ENCODE measurements at regions not wholly inside any gene's neighbourhood (a gene's known extent, or its start where the extent isn't known, plus 50 kb on each side); places are given as distances from the start of the nearest gene placed in this dataset.
"Not testable (repeated sequence)": the region's sequence is repeated elsewhere in the genome, so short reads cannot be mapped to it uniquely, and the experiment has no call there.

DNA sequence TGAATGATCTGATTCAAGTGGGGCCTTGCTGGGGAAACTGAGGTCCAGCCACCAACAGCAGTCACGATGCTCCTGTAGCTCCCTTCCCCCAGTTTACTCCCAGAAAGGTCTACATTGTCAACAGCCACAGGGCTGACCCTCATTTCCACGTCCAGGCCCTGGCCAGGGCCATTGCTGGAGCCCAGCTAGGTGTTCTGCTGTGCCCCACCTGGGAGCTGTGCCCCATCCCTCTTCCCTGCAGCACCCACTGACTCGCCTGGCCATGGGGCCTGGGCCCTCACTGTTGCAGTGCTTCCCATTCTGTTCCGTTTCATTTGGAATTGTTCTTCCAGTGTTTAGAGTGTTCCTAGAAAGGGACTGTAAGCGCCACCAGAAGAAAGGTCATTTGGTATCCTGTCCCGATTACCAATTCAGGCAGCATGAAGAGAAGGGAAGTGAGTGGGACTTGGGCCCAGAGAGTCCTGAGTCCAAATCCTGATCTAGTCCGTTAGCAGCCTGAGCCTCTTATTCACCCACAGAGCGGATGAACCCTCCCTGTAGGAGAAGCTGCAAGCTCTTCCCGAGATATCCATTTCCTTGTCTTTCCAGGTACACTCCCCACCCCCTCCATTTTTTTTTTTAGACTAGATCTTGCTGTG is 73.1 kb upstream of the HPCAL1 start:
- DNase-seq, result no peak
- Histone ChIP-seq H3K4me3 (no peak overlapping the region), H3K36me3 (ENCODE audit: insufficient read depth in 1 of 2, low read depth in 1 of 2) (no peaks in the 10 kb centered on the region), H3K27ac (no peak overlapping the region), H3K27me3 (ENCODE audit: insufficient read depth in 3 of 3, low read length in 2 of 3) (peaks cover 0 to 2% (median 0%) of the 10 kb centered on the region in 3 donors), H3K9me3 (no peaks in the 10 kb centered on the region), H3K4me1 (no peaks in the 10 kb centered on the region)
- ATAC-seq, result peak in 1 of 4 donors; percentile 24
- WGBS, 3 donors, result 68 to 80% (median 76%) methylated on average over 9 of the region's 9 CpGs
- intact Hi-C loops (cut with DNase I), result no loop called here
- TF ChIP-seq, protein P1, sequence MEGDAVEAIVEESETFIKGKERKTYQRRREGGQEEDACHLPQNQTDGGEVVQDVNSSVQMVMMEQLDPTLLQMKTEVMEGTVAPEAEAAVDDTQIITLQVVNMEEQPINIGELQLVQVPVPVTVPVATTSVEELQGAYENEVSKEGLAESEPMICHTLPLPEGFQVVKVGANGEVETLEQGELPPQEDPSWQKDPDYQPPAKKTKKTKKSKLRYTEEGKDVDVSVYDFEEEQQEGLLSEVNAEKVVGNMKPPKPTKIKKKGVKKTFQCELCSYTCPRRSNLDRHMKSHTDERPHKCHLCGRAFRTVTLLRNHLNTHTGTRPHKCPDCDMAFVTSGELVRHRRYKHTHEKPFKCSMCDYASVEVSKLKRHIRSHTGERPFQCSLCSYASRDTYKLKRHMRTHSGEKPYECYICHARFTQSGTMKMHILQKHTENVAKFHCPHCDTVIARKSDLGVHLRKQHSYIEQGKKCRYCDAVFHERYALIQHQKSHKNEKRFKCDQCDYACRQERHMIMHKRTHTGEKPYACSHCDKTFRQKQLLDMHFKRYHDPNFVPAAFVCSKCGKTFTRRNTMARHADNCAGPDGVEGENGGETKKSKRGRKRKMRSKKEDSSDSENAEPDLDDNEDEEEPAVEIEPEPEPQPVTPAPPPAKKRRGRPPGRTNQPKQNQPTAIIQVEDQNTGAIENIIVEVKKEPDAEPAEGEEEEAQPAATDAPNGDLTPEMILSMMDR (IDR thresholded peaks at IDR 0.05), result no peak

DNA sequence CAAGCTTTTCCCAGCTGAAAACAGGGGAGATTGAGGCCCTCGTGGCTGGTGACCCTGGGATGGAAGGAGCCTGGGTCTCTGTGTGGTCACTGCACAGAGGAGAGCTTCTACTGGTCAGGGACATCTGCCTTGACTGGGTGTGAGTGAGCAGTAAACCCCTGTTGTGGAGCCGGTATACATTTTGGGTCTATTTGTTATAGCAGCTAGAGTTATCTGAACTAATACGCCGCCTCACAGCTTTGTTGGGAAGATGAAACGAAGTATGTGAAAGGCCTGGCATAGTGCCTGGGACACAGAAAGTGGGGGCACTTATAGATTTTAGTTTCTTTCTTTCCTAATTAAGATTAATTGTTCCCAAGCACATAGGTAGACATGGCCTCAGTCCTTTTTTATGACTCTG is 72.2 kb upstream of the HPCAL1 start:
- intact Hi-C loops (cut with DNase I), result no loop called here
- no peak overlapping the region for H3K4me3 ChIP-seq
- WGBS, 3 donors, result 89 to 96% (median 91%) methylated on average over 5 of the region's 5 CpGs
- H3K4me1 ChIP-seq, result no peaks in the 10 kb centered on the region
- TF ChIP-seq, protein P1 (IDR thresholded peaks at IDR 0.05), result no peak
- H3K36me3 ChIP-seq (ENCODE audit: insufficient read depth in 1 of 2, low read depth in 1 of 2), result no peaks in the 10 kb centered on the region
- H3K9me3 ChIP-seq, result no peaks in the 10 kb centered on the region
- H3K27me3 ChIP-seq (ENCODE audit: insufficient read depth in 3 of 3, low read length in 2 of 3), result peaks cover 0 to 2% (median 0%) of the 10 kb centered on the region in 3 donors
- DNase-seq, result no peak
- no peak for ATAC-seq
- H3K27ac ChIP-seq, result no peak overlapping the region

DNA sequence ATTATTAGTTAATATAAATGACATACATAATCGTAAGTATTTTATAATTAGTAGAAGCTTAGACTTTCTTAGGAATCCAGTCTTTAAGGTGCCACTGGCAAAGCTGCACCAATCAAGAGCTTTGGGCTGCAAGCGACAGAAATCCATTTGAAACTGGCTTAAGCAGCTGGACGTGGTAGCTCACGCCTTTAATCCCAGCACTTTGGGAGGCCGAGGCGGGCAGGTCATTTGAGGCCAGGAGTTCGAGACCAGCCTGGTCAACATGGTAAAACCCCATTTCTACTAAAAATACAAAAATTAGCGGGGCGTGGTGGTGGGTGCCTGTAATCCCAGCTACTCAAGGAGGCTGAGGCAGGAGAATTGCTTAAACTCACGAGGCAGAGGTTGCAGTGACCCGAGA is 71.8 kb upstream of the HPCAL1 start:
- H3K4me3 ChIP-seq; H3K9me3 ChIP-seq; intact Hi-C loops (cut with DNase I); H3K4me1 ChIP-seq; H3K27ac ChIP-seq; DNase-seq; ATAC-seq; H3K36me3 ChIP-seq (ENCODE audit: insufficient read depth in 1 of 2, low read depth in 1 of 2); H3K27me3 ChIP-seq (ENCODE audit: insufficient read depth in 3 of 3, low read length in 2 of 3): not testable (repeated sequence)
- 85 to 92% (median 89%) methylated on average over 11 of the region's 11 CpGs for WGBS, 3 donors

DNA sequence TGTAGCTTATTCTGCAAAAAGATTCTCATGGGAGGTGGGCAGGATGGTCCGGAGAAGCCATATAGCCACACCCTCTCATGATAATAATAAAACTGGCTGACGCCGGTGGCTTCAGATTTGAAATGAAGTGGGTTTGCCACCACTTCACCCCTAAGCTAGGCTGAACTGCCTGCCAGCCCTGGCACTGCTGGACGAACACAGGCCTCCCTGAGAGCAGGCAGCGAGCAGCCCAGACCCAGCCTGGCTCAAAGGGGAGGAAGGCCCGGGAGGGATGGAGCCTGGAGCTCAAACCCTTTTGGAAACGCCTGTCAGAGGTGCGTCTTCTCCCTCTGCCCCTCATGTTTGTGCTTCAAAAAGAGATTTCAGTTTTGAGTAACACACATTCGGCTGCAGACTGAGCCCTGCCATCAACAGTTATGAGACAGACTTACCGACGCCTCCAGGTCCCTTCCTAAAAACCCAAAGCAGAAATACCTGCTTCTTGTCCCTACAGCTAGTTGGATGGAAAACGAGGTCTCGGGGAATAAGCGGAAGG is 71.1 kb upstream of the HPCAL1 start:
- Histone ChIP-seq H3K36me3 (ENCODE audit: insufficient read depth in 1 of 2, low read depth in 1 of 2) (no peaks in the 10 kb centered on the region), H3K4me1 (no peaks in the 10 kb centered on the region), H3K4me3 (no peak overlapping the region), H3K27ac (no peak overlapping the region), H3K9me3 (no peaks in the 10 kb centered on the region), H3K27me3 (ENCODE audit: insufficient read depth in 3 of 3, low read length in 2 of 3) (peaks cover 0 to 2% (median 0%) of the 10 kb centered on the region in 3 donors)
- WGBS, 3 donors, result 84 to 88% (median 85%) methylated on average over 14 of the region's 14 CpGs
- intact Hi-C loops (cut with DNase I), result no loop called here
- DNase-seq (no peak), ATAC-seq (no peak)
- TF ChIP-seq, protein P1 (IDR thresholded peaks at IDR 0.05), result no peak

DNA sequence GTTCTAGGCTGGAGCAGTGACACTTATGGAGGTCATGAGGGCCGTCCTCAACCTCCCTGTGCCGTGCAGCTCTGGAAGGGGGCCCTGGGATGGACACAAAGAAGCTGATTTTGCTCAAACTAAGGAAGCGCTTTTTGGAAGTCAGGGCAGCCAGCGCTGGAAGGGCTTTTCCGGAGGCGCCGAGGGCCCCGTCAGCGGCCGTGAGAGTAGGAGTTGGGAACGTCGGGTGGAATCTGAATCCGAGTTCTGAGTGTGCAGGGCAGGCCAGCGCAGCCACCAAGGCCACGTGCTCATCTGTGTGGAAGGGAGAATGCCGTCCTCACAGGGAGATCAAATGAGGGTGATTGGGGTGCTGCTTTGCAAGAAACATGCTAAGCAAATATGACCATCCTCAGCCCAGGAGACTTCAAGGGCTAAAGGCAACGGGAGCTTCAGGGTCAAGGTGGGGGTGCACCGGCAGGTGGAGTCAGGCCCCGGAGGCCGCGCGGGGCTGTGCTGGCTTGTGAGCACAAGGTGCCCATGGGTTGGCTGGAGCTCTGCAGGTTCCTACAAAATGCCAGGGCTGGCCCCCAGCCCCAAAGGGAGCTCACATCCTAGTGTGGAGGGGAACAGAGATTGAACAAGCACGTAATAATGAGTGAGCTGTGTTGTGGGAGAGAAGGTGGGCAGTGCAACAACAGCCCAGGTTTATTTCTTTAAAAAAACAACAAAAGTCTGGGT is 70.4 kb upstream of the HPCAL1 start:
- intact Hi-C loops (cut with DNase I), result no loop called here
- TF ChIP-seq, protein P1 (IDR thresholded peaks at IDR 0.05), result no peak
- no peaks in the 10 kb centered on the region for H3K36me3 ChIP-seq (ENCODE audit: insufficient read depth in 1 of 2, low read depth in 1 of 2)
- ATAC-seq (no peak), DNase-seq (no peak)
- peaks cover 0 to 2% (median 0%) of the 10 kb centered on the region in 3 donors for H3K27me3 ChIP-seq (ENCODE audit: insufficient read depth in 3 of 3, low read length in 2 of 3)
- H3K9me3 ChIP-seq, result no peaks in the 10 kb centered on the region
- 89 to 90% (median 89%) methylated on average over 23 of the region's 23 CpGs for WGBS, 3 donors
- H3K4me1 ChIP-seq, result no peaks in the 10 kb centered on the region
- H3K27ac ChIP-seq, result no peak overlapping the region
- no peak overlapping the region for H3K4me3 ChIP-seq

Measured in psoas muscle (tissue), 7 donors.